Natural killer cell (primary cell): ENCODE measurements at regions not wholly inside any gene's neighbourhood (a gene's known extent, or its start where the extent isn't known, plus 50 kb on each side); places are given as distances from the start of the nearest gene placed in this dataset.

Source experiments
- ATAC-seq, 3 donors: fragments of 150-1000 bp in 2 of 3; fragments of 200-7000 bp in 1 of 3; cut with Tn5 transposase; 1 replicate in 1 of 3; 2 replicates in 2 of 3; pipeline ENCODE4 v1.10.0; 2021; ENCODE audit warnings: mild to moderate bottlenecking in 2 of 3, moderate library complexity in 2 of 3
- DNase-seq, 2 donors: peaks; one replicate each; pipeline versions ENCODE4 v3.0.0 to v3.0.0-alpha.2; 2013 to 2021; ENCODE audit warnings: mixed read lengths in 1 of 2
- H3K27ac ChIP-seq: one replicate; pipeline ENCODE4 v1.5.1; 2013; ENCODE audit warnings: mild to moderate bottlenecking, low read length
- H3K27me3 ChIP-seq: one replicate; pipeline ENCODE4 v1.6.1; 2013; ENCODE audit warnings: low read length; ENCODE audit not compliant: control insufficient read depth, insufficient read depth
- H3K36me3 ChIP-seq: one replicate; pipeline ENCODE4 v1.6.1; 2013; ENCODE audit warnings: low read length; ENCODE audit not compliant: control insufficient read depth, insufficient read depth
- H3K4me1 ChIP-seq: one replicate; pipeline ENCODE4 v1.6.1; 2013; ENCODE audit warnings: low read length; ENCODE audit not compliant: control insufficient read depth, insufficient read depth
- H3K4me3 ChIP-seq: one replicate; pipeline ENCODE4 v1.5.1; 2013; ENCODE audit warnings: low read length
- H3K9me3 ChIP-seq: one replicate; pipeline ENCODE4 v1.6.1; 2013; ENCODE audit warnings: low read length; ENCODE audit not compliant: control insufficient read depth, insufficient read depth
- H3K27ac Mint-ChIP-seq, 2 donors: one replicate each; pipeline ENCODE4 v1.8.0; 2022; ENCODE audit warnings: mild to moderate bottlenecking in 2 of 2, mixed read lengths in 2 of 2, moderate library complexity in 1 of 2
- H3K27me3 Mint-ChIP-seq, 2 donors: one replicate each; pipeline ENCODE4 v1.8.0; 2022; ENCODE audit warnings: low read depth in 2 of 2, mixed read lengths in 2 of 2
- H3K36me3 Mint-ChIP-seq: one replicate; pipeline ENCODE4 v1.8.0; 2022; ENCODE audit warnings: mixed read lengths
- H3K4me1 Mint-ChIP-seq, 2 donors: one replicate each; pipeline ENCODE4 v1.8.0; 2022; ENCODE audit warnings: mixed read lengths in 2 of 2
- H3K4me3 Mint-ChIP-seq: one replicate; pipeline ENCODE4 v1.8.0; 2022; ENCODE audit warnings: mild to moderate bottlenecking, moderate library complexity, mixed read lengths
- H3K9me3 Mint-ChIP-seq, 2 donors: one replicate each; pipeline ENCODE4 v1.8.0; 2022; ENCODE audit warnings: mixed read lengths in 2 of 2
- WGBS: methylation state at CpG from one replicate; pipeline ENCODE4 v1.1.7; 2013; ENCODE audit warnings: missing lambda C conversion rate; ENCODE audit not compliant: insufficient coverage; 5-methylcytosine and 5-hydroxymethylcytosine counted together
- intact Hi-C: fragments of 100-400 bp; cut with micrococcal nuclease; formaldehyde crosslinking; loops from one replicate; pipeline ENCODE4 v1.14.2; 2022
- TF ChIP-seq, protein P1 (sequence below): fragments of 200-600 bp; IDR thresholded peaks from one replicate; pipeline ENCODE4 v1.8.0; 2022; ENCODE audit warnings: antibody characterized with exemption

DNA sequence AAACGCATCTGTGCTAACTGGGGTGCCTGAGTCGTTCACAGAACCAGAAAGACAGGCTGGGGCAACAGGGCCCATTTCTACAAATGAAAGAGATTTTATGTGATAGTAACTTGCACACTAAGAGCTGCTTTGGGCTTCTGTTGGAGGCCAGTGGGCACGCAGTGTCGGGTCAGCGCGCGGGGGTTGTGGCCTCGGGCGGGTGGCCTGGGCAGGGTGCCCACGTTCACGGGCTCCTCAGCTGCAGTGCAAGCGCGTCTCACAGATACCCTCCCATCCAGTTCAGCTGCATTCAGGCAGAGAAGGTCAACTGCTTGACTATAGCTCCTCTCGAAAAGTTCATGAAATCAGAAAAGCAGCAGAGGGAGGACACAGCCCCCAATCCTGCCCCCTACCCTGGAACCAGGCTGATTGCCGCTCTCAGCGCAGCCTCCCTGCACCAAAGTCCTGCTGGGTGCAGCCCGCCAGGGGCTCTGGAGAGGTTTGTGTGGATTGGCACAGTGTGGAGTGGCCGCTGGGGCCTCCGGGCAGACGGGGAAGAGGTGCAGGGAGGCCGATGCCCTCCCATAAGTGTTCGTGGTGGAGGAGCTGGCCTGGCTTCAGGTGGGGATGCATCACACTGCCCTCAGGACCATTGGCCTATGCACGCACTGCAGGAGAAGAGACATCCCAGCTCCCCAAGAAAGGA is 582.8 kb downstream of the TCERG1L start:
- H3K4me1 ChIP-seq, result no peaks in the 10 kb centered on the region
- Mint-ChIP-seq H3K4me3 (no peak overlapping the region), H3K27ac (no peak overlapping the region), H3K4me1 (no peaks in the 10 kb centered on the region), H3K9me3 (no peaks in the 10 kb centered on the region), H3K36me3 (no peaks in the 10 kb centered on the region), H3K27me3 (peaks cover 0 to 3% of the 10 kb centered on the region in 2 donors)
- no peak for DNase-seq
- intact Hi-C loops, result no loop called here
- H3K36me3 ChIP-seq, result no peaks in the 10 kb centered on the region
- no peaks in the 10 kb centered on the region for H3K27me3 ChIP-seq
- 86% methylated on average over 23 of the region's 23 CpGs for WGBS
- H3K9me3 ChIP-seq, result no peaks in the 10 kb centered on the region
- ATAC-seq, result no peak
- TF ChIP-seq, protein P1, sequence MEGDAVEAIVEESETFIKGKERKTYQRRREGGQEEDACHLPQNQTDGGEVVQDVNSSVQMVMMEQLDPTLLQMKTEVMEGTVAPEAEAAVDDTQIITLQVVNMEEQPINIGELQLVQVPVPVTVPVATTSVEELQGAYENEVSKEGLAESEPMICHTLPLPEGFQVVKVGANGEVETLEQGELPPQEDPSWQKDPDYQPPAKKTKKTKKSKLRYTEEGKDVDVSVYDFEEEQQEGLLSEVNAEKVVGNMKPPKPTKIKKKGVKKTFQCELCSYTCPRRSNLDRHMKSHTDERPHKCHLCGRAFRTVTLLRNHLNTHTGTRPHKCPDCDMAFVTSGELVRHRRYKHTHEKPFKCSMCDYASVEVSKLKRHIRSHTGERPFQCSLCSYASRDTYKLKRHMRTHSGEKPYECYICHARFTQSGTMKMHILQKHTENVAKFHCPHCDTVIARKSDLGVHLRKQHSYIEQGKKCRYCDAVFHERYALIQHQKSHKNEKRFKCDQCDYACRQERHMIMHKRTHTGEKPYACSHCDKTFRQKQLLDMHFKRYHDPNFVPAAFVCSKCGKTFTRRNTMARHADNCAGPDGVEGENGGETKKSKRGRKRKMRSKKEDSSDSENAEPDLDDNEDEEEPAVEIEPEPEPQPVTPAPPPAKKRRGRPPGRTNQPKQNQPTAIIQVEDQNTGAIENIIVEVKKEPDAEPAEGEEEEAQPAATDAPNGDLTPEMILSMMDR, result no peak
- H3K4me3 ChIP-seq, result no peak overlapping the region
- H3K27ac ChIP-seq, result no peak overlapping the region

GRCh38 chr10:130729876-130730275 is 581.6 kb downstream of the TCERG1L start:
- TF ChIP-seq, protein P1, result no peak
- H3K27me3 ChIP-seq, result no peaks in the 10 kb centered on the region
- H3K27ac ChIP-seq, result no peak overlapping the region
- H3K9me3 Mint-ChIP-seq, result no peaks in the 10 kb centered on the region
- no peaks in the 10 kb centered on the region for H3K9me3 ChIP-seq
- H3K4me3 ChIP-seq, result no peak overlapping the region
- peaks cover 0 to 3% of the 10 kb centered on the region in 2 donors for H3K27me3 Mint-ChIP-seq
- H3K4me3 Mint-ChIP-seq, result no peak overlapping the region
- H3K4me1 ChIP-seq, result no peaks in the 10 kb centered on the region
- no peaks in the 10 kb centered on the region for H3K36me3 Mint-ChIP-seq
- DNase-seq, result no peak
- no peak for ATAC-seq
- H3K27ac Mint-ChIP-seq, result no peak overlapping the region
- intact Hi-C loops, result no loop called here
- H3K36me3 ChIP-seq, result no peaks in the 10 kb centered on the region
- no peaks in the 10 kb centered on the region for H3K4me1 Mint-ChIP-seq

GRCh38 chr10:130737186-130737585 is 574.3 kb downstream of the TCERG1L start:
- TF ChIP-seq, protein P1, result no peak
- Histone ChIP-seq H3K4me1 (no peaks in the 10 kb centered on the region), H3K4me3 (no peak overlapping the region), H3K27me3 (no peaks in the 10 kb centered on the region), H3K27ac (no peak overlapping the region), H3K9me3 (no peaks in the 10 kb centered on the region), H3K36me3 (no peaks in the 10 kb centered on the region)
- H3K4me1 Mint-ChIP-seq, result no peaks in the 10 kb centered on the region
- no peak for ATAC-seq
- 60% methylated on average over 2 of the region's 2 CpGs for WGBS
- no peaks in the 10 kb centered on the region for H3K27me3 Mint-ChIP-seq
- no peaks in the 10 kb centered on the region for H3K36me3 Mint-ChIP-seq
- peaks cover 0 to 2% of the 10 kb centered on the region in 2 donors for H3K9me3 Mint-ChIP-seq
- intact Hi-C loops, result no loop called here
- DNase-seq, result no peak
- H3K27ac Mint-ChIP-seq, result no peak overlapping the region
- H3K4me3 Mint-ChIP-seq, result no peak overlapping the region

- WGBS, result 56% methylated on average over 5 of the region's 5 CpGs
- ATAC-seq (no peak), DNase-seq (no peak)
- no peaks in the 10 kb centered on the region for H3K27me3 Mint-ChIP-seq
- Histone ChIP-seq H3K36me3 (no peaks in the 10 kb centered on the region), H3K9me3 (no peaks in the 10 kb centered on the region), H3K4me1 (no peaks in the 10 kb centered on the region), H3K27ac (no peak overlapping the region), H3K4me3 (no peak overlapping the region), H3K27me3 (no peaks in the 10 kb centered on the region)
- no peak overlapping the region for H3K27ac Mint-ChIP-seq
- peaks cover 0 to 2% of the 10 kb centered on the region in 2 donors for H3K9me3 Mint-ChIP-seq
- TF ChIP-seq, protein P1, result no peak
- intact Hi-C loops, result no loop called here
- H3K4me3 Mint-ChIP-seq, result no peak overlapping the region
- no peaks in the 10 kb centered on the region for H3K36me3 Mint-ChIP-seq
- no peaks in the 10 kb centered on the region for H3K4me1 Mint-ChIP-seq
Observed at GRCh38 chr10:130737621-130738020, 573.9 kb downstream of the TCERG1L start.
